ENCODE measurements at regions not wholly inside any gene's neighbourhood (a gene's known extent, or its start where the extent isn't known, plus 50 kb on each side); places are given as distances from the start of the nearest gene placed in this dataset.

DNA sequence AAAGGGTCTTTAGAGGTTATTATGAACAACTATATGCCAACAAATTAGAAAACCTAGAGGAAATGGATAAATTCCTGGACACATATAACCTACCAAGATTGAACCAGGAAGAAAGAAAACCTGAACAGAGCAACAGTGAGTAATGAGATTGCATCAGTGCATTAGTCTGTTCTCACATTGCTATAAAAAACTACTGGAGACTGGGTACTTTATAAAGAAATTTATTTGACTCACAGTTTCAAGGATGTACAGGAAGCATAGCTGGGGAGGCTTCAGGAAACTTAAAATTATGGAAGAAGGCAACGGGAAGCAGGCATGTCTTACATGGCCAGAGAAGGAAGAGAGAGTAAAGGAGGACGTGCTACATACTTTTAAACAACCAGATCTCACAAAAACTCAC lies 70.8 kb upstream of the GNAZ start:
- DNase-seq = no peak

DNA sequence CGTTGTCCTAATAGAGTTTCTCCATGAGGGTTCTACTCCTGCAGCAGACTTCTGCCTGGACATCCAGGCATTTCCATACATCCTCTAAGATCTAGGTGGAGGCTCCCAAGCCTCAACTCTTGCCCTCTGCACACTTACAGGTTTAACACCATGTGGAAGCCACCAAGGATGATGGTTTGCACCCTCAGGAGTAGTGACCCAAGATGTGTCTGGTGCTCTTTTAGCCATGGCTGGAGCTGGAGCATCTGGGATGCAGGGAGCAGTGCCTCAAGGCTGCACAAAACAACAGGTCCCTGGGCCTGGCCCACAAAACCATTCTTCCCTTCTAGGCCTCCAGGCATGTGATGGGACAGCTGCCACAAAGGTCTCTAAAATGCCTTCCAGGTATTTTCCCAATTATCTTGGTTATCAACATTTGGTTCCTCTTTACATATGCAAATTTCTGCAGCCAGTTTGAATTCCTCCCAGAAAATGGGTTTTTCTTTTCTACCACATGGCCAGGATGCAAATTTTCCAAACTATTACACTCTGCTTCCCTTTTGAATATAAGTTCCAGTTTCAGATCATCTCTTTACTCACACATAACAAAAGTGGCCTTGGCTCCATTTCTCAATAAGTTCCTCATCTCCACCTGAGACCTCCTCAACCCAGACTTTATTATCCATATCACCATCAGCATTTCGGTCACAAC lies 69.5 kb upstream of the GNAZ start:
- no peak for DNase-seq

DNA sequence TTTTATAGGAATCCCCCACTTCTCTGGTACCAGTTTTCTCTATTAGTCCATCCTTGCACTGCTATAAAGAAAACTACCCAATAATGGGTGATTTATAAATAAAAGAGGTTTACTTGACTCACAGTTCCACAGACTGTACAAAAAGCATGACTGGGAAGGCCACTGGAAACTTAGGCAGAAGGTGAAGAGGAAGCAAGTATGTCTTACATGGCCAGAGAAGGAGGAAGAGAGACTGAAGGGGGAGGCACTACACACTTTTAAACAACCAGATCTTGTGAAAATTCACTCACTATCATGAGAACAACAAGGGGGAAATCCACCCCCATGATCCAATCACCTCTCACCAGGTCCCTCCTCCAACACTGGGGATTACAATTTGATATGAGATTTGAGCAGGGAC lies 68.9 kb upstream of the GNAZ start:
- no peak for DNase-seq

DNA sequence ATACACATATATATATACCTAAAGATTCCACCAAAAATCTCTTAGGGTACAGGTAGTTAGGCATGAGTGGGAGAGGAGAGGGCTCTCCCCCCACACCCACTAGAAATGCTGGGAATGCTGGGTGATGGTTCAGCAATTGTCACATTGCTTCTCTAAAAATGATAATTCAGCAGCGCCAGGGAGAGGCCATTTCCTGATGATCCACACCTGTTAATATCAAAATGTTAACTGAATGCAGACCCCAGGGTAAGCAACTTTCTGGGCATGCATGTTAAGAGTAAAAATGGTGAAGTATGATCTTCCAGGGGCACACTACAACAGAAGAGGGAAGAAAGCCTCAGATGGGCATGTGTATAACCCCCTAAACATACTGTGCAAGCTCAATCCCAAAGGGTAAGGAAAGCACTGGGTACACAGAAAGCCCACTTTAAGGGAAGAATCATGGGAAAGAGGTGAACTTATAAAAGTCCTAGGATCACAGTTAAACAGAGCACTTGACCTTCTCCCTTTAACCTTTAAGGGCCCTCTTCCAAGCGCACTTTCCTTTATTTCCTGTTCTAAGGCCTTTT lies 67.6 kb upstream of the GNAZ start:
- no peak for DNase-seq

DNA sequence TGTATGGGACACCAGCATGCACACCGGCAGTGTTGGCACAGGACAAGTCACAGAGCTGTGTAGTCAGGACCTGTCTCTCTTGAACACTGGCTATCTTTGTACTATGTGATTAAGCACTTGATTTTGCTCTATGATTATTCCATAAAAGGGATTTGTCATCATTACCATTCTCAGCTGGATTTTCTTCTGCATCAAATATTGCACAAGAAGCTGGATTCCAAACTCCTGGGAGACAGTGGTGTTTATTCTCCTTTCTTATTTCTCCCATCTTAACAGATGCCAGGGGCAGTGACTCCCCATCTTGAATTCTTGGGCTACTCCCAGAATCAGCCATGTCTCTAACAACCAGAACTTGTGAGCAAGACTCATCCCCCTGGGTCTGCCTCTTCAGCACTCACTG lies 62.5 kb upstream of the GNAZ start:
- DNase-seq = no peak

DNA sequence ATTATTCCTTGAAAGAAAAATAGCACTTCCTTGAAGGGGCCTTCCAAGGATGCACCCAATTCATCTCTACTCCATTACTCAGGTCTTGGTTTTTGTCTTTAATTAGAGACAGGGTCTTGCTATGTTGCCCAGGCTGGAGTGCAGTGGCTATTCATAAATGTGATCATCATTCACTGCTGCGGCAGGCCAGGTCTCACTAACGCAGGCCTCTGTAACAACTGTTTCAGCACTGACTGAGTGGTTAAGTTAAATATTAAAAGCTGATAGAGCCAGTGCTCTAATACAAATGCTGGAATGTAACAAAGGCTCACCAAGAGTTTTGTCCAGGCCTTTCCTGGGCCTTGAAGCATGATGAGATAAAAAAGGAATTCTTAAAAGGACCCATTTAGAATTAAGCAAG lies 61.4 kb upstream of the GNAZ start:
- DNase-seq = no peak

Measured in fibroblast of skin of back (primary cell).